PC-9 (cell line): ENCODE measurements at regions not wholly inside any gene's neighbourhood (a gene's known extent, or its start where the extent isn't known, plus 50 kb on each side); places are given as distances from the start of the nearest gene placed in this dataset.

Experiments
- CTCF ChIP-seq: fragments of 200-600 bp; sonication (generic); conservative IDR thresholded peaks from 2 replicates; pipeline ENCODE4 v1.6.1; 2017; ENCODE audit warnings: mixed run types, antibody characterized with exemption, mild to moderate bottlenecking, moderate library complexity
- EZH2 ChIP-seq: fragments of 200-600 bp; sonication (generic); IDR thresholded peaks from 2 replicates; pipeline ENCODE4 v1.8.0; 2017; ENCODE audit warnings: antibody characterized with exemption, low read depth

DNA sequence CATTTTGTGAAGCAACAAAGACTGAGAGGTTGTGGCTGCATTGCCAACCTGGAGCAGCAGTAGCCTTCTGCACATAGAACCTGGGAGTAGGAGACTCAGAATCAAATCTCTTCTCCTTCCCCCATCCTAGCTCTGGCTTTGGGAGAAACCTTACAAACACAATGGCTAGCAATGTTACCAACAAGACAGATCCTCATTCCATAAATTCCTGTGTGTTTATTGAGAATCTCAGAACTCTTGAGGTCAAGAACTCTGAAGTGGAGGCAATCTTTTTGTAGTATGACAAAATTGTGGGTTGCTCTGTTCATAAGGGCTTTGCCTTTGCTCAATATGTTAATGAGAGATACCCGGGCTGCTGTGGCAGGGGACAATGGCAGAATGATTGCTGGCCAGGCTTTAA is 406.7 kb upstream of the SPANXN1 start:
- TF ChIP-seq CTCF (no peak), EZH2 (no peak)
